Cardiac fibroblast (primary cell): ENCODE measurements at regions not wholly inside any gene's neighbourhood (a gene's known extent, or its start where the extent isn't known, plus 50 kb on each side); places are given as distances from the start of the nearest gene placed in this dataset.

Experiments
- DNase-seq, 2 donors: peaks; one replicate each; pipeline versions ENCODE4 v3.0.0 to v3.0.0-alpha.2; 2010; ENCODE audit warnings: low read depth in 2 of 2
- H3K4me3 ChIP-seq, 2 donors: replicated peaks in 1 of 2; 1 replicate in 1 of 2; 2 replicates in 1 of 2; pipeline ENCODE4 v1.5.1; 2011; ENCODE audit warnings: low read depth in 2 of 2, low read length in 2 of 2, mild to moderate bottlenecking in 2 of 2, moderate library complexity in 1 of 2
- TF ChIP-seq, protein P1 (sequence below): IDR thresholded peaks from one replicate; pipeline ENCODE4 v1.5.1; 2011; ENCODE audit warnings: low read depth, mild to moderate bottlenecking, low read length, inconsistent platforms

DNA sequence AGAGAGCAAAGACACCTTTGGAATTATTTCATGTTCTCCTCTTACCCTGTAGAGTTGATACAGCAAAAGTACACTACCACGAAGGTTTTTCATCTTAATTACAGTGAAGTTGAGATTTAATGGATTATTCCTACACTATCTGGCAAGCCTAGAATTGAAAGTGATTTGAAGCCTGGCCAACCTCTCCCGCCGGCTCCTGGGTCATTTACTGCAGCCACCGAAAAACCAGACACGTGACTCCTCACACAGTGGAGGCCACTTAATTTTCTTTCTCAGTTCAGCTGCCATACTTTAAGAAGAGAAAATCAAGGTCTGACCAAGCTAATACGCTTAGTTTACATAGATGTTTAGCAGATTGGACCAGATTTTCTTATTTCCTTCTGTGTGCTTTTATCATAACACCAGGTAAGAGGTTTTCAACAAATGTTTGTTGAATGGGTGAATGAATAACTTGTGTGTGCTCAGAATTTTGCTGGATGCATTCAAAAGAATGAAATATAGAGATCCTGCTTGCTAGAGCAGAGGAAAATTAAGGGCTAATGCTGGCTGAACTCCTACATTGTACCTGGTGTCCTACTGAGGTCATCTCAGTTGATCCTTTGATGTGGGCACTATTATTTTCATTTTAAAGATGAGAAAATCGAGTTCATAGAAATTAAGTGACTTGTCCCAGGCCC is 97.2 kb upstream of the PDE10A start:
- TF ChIP-seq, protein P1, sequence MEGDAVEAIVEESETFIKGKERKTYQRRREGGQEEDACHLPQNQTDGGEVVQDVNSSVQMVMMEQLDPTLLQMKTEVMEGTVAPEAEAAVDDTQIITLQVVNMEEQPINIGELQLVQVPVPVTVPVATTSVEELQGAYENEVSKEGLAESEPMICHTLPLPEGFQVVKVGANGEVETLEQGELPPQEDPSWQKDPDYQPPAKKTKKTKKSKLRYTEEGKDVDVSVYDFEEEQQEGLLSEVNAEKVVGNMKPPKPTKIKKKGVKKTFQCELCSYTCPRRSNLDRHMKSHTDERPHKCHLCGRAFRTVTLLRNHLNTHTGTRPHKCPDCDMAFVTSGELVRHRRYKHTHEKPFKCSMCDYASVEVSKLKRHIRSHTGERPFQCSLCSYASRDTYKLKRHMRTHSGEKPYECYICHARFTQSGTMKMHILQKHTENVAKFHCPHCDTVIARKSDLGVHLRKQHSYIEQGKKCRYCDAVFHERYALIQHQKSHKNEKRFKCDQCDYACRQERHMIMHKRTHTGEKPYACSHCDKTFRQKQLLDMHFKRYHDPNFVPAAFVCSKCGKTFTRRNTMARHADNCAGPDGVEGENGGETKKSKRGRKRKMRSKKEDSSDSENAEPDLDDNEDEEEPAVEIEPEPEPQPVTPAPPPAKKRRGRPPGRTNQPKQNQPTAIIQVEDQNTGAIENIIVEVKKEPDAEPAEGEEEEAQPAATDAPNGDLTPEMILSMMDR, result no peak
- H3K4me3 ChIP-seq, result no peak overlapping the region
- DNase-seq, result no peak

DNA sequence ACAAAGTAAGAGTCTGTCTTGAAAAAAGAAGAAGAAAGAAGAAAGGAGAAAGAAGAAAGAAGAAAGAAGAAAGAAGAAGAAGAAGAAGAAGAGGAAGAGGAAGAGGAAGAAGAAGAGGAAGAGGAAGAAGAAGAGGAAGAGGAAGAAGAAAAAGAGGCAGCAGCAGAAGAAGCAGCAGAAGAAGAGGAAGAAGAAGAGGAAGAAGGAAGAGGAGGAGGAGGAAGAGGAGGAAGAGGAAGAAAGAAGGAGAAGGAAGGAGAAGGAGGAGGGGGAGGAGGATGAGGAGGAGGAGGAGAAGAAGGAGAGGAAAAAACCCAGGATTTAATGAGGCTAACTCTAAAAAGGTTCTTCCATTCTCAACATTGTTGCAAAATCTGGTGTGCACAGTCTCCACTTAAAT is 95.4 kb upstream of the PDE10A start:
- H3K4me3 ChIP-seq, result no peak overlapping the region
- TF ChIP-seq, protein P1, result no peak
- DNase-seq, result no peak

DNA sequence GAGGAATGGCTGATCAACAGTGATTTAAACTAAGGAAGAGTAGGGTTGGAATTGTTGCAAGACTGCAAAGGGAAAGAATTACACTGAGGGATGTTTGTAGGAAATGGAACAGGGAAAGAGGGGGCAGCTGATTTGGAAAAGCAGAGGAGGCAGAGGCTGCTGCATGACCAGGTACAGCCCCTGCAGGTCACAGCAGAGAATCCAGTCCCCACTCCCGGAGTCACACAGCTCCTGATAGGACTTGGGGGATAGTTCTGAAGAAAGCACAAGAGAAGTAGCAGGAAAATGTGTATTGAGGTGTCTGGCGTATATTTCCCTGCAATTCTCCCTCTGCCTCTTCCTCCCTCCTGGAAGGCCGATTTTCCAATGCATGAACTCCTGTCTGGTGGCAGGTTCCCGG is 92.5 kb upstream of the PDE10A start:
- H3K4me3 ChIP-seq, result no peak overlapping the region
- peak in 1 of 2 donors; percentile 21 for DNase-seq
- TF ChIP-seq, protein P1, result peak; percentile 23

DNA sequence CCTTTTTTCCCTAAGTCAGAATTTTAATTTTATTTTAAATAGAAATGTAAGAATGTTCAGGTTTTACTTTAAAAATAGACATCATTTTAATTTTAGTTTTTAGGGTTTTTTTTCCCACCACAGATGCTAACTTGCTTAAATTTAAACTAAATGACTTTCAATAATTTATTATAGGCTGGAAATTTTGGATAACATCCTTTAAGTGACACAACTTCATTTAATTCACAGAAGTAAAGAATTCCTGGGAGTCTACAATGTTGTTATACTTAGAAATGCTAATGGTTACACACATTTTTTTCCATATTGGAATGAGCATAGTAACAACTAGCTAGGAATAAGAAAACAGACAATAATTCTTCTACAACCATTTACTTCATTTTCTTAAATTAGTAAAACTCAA is 90.5 kb upstream of the PDE10A start:
- TF ChIP-seq, protein P1, result no peak

DNA sequence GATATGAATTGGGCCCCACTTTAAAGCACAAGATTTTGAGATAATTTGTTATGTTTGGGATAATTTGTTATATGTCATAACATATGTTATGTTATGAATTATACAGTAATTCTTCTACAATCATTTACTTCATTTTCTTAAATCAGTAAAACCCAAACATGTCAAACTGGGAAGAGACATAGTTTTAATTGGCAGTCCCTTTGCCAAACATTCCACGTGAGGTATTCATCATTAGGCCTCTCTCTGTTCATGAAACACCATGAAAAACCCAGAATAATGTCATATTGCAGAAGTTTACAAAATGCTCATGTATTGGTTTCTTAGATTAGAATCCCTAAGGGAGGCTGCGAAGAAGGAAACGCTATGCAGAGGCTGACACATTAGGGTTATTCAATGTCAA is 89.4 kb upstream of the PDE10A start:
- no peak for DNase-seq
- no peak overlapping the region for H3K4me3 ChIP-seq
- TF ChIP-seq, protein P1, result no peak

More for the DNA sequence above, 90.5 kb upstream of the PDE10A start:
- DNase-seq, result no peak
- H3K4me3 ChIP-seq, result no peak overlapping the region

DNA sequence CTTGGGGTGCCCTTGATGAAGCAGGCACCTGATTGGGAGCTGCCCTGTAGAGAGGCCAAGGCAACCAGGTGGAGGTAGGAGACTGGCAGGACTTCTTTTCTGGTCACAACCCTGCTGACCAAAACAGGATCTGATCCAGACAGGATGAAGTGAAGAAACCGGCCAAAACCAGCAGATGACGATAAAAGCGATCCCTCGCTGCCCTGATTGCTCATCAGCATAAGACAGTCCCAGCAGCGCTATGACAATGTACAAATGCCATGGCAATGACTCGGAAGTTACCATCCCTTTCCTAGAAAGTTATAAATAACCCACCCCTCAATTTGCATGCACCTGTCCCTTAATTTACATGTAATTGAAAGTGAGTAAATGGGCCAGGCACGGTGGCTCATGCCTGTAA is 88.4 kb upstream of the PDE10A start:
- DNase-seq, result peak in 1 of 2 donors; percentile 49
- TF ChIP-seq, protein P1, result no peak
- H3K4me3 ChIP-seq, result no peak overlapping the region

DNA sequence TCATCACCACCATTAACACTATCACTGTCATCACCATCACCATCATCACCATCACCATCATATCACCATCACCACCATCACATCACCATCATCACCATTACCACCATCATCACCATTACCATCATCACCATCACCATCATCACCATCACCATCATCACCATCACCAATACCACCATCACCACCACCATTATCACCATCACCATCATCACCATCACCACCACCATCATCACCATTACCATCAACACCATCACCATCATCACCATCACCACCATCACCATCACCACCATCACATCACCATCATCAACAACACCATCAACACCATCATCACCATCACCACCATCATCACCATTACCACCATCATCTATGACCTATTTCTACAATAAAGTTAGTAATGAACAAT is 86.1 kb upstream of the PDE10A start:
- TF ChIP-seq, protein P1, result no peak
- no peak for DNase-seq
- no peak overlapping the region for H3K4me3 ChIP-seq
